HG02623 (cell line): ENCODE measurements at regions not wholly inside any gene's neighbourhood (a gene's known extent, or its start where the extent isn't known, plus 50 kb on each side); places are given as distances from the start of the nearest gene placed in this dataset.
A peak's percentile ranks its signal among the peaks of the same experiment; 100 is the strongest.
"Not testable (repeated sequence)": the region's sequence is repeated elsewhere in the genome, so short reads cannot be mapped to it uniquely, and the experiment has no call there.

Experiments used
- ATAC-seq: cut with Tn5 transposase; IDR thresholded peaks from one replicate; pipeline ENCODE4 v1.9.1; 2021; ENCODE audit warnings: moderate library complexity; ENCODE audit not compliant: unreplicated experiment

DNA sequence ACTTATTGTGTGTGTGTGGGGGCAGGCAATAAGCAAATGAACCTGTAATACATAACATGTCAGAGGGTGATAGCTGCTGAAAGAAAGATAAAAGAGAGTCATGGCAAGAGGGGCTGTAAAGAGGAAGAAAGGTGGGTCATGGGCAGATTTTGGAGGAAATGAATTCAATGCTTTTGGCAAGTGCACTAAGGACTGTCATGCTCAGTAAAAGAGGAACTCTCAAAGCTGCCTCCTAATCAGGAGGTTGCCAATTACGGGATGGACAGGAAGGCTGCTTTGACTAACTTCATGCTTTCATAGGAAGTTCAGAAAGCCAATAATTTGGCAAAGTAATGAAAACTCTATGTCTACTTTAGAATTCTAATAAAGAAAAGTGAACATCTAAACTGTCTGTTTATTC, 401.2 kb downstream of the SH2D4B start:
- ATAC-seq = no peak

DNA sequence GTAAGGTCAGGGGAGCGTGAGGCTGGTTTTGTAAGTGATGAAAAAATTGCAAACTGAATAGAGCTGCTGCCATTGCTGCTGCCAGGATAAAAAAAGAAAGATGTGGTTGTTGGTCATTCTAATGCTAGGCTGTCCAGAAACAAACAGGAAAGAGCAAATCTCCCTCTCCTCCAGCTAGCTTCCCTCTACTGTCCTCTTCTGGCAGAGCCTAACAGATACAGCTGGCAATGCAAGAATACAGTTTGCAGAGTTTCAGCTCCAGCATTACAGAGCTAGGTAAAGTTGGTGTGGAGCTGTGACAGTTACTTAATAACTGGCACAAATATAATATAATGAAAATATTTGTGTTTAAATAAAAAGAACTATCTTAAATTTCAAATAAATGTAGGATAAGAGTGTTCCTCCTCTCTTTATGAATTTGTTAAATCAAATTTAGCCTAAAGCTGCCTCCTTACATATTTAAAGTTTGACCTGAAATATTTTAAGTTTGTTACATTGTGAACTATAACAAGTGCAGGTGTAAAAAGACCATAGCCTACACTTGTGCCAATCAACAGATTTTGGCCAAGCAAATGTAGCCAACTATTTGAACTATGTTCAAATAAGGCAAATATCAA, 407.7 kb downstream of the SH2D4B start:
- peak; percentile 58 for ATAC-seq

DNA sequence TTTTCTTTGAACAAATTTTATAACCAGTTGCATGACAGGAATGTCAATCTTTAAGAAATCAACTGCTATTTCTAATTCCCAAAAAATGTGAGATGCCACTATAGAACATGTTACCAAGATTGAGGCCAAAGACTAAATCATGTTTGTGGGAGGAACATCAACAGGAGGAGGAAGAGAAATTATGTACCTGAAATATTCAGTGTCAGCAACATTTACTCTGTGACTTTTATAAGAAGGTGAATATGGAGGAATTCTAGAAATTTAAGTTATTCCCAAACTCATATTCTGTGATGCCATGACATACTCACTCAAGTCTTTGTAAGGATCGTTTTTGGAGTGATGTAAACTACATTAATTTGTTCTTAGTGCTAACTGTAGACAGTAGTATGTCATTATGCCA, 408.4 kb downstream of the SH2D4B start:
- no peak for ATAC-seq

DNA sequence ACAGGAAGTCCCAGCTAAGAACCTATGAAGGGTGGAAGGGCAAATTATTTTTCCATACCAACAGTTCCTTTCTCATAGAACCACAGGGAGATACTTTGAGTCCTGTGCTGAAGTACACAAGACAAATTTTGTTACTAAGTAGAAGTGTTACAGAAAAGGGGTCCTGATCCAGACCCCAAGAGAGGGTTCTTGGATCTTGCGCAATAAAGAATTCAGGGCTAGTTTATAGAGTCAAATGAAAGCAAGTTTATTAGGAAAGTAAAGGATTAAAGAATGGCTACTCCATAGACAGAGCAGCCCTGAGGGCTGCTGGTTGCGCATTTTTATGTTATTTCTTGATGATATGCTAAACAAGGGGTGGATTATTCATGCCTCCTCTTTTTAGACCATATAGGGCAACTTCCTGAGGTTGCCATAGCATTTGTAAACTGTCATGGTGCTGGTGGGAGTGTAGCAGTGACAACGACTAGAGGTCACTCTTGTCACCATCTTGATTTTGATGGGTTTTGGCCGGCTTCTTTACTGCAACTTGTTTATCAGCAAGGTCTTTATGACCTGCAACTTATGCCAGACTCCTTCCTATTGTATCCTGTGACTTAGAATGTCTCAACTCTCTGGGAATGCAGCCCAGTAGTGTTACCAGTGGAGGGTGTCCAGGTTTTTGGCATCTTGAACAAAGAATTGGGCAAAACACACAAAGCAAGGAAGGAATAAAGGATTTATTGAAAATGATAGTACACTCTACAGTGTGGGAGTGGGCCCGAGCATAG, 409.4 kb downstream of the SH2D4B start:
- ATAC-seq = no peak

- ATAC-seq = no peak
These were observed 412.1 kb downstream of the SH2D4B start for GRCh38 chr10:80949785-80950184.

GRCh38 chr10:80952436-80952835, 414.7 kb downstream of the SH2D4B start:
- ATAC-seq = no peak

DNA sequence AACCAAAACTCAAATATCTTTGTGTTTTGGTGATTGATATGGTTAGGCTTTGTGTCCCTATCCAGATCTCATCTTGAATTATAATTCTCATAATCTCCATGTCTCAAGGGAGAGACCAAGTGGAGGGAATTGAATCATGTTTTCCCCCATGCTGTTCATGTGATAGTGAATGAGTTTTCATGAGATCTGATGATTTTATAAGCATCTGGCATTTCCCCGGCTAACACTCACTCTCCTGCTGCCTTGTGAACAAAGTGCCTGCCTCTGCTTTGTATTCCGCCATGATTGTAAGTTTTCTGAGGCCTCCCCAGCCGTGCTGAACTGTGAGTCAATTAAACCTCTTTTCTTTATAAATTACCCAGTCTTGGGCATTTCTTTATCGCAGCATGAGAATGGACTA, 419.5 kb downstream of the SH2D4B start:
- no peak for ATAC-seq

GRCh38 chr10:80964179-80964578, 426.5 kb downstream of the SH2D4B start:
- ATAC-seq = no peak

DNA sequence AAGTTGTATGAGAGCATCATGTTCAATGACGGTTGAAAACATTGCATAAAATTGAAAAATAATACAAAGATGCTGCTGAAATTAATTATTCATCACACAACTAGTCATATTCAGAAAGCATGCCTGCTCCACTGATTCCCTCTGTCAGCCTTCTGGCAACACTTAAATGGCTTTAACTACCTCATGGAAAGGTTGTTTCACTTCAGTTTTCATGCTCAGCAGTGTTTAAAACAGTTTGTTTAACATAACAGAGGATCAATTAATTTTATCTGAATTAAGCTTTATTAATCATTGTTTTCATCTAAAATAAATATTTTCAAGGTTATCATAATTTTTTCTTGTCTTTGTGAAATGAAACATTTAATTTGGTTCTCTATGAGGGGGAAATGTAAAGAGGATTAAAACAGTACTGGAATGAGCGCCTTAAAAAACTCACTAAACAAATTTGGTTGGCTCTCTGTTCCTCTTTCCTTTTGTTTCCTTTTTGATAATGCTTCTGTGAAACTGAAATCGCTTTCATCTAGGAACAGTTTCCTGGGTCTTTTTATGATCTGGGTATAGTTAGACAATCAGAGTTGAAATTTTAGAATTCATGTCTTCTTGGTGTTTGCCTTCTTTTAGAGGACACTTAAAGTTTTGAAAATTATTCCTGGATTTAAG, 427.4 kb downstream of the SH2D4B start:
- ATAC-seq = peak; percentile 56

DNA sequence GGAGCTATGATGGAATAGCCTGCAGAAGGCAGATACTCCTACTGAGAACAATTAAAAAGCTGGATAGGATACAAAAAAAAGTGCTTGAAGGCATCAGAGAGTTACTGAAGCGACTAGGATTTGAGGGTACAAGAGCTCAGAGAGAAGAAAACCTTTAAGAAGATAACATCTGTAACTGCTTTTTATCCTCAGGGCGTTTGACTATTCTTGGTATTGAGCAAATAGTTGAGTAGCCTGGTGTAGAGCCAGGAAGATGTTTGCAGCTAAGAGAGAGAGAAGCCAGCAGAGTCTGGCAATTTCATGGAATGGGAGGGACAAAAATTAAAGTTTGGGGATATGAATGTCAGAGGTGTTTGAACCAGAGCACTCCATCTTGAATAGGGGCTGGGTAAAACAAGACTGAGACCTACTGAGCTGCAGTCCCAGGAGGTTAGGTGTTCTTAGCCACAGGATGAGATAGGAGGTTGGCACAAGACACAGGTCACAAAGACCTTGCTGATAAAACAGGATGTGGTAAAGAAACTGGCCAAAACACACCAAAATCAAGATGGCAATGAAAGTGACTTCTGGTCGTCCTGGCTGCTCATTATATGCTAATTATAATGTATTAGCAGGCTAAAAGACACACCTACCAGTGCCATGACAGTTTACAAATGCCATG, 428.8 kb downstream of the SH2D4B start:
- no peak for ATAC-seq

- not testable (repeated sequence) for ATAC-seq
These were observed 429.7 kb downstream of the SH2D4B start for GRCh38 chr10:80967357-80967756.

DNA sequence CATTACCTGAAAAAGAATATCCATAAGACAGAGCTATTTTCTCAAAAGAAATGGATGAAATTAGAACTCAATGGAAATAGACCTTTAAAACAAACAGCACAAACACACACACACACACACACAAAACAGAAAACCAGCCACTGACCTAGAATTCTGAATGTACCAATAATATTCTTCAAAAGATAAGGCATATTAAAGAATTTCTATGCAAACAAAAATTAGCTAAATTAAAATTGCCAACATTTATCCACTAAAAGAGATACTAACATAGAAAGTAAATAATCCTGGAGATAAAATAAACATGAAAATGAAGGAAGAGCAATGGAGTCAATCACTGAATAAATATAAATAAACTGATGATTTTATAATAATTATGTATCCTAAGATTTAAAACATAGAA, 431.2 kb downstream of the SH2D4B start:
- no peak for ATAC-seq

DNA sequence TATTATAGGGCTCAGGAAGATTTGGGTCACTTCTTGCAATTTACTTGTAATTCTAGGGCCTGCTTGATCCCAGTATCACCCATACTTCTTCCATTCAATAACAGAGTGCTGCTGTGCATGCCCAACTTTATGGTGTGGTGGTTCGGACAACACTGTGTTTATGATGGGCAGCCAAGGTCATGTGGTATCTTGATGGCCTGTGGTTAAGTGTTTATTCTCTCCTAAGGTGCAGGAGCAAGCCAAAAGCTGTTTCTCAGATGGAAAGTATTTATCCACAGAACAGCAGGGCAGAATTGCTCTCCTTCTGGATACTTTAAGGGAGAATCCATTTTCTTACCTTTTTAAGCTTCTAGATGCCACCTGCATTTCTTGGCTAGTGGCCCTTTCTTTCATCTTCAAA, 433.8 kb downstream of the SH2D4B start:
- ATAC-seq = no peak

DNA sequence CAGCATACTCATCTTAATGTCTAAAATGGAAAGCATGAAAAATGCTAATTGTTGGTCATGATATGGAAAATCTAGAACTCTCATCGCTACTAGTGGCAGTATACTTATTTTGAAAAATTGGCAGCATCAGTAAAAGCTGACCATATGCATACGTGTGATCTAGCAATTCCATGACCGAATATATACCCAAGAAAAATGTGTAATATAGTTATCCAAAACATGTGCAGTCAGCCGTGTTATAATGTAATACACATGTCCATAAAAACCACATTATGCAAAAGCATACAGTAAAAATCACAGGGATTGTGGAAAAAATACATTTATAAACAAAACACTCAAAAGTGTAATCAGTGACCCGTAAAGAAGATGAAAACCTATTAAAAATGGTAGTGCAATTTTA, 439.0 kb downstream of the SH2D4B start:
- no peak for ATAC-seq

DNA sequence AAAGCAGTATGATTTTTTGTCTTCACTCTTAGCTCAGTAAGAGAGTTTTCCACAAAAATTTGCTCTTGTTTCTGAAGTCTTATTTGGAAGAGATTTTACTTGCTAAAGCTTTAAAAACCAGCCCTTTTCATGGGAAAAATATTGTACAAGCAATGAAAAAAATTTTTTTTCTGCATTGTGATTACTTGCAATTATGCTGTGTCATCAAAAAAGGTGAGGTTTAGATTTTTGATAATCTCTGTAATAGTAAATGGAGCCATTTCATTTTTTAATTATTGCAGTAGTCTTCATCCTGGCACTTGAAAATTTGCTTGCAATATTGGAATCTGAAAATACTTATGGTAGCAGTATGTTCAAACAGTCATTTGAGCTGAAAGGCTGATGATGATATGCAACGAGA, 447.4 kb downstream of the SH2D4B start:
- no peak for ATAC-seq

GRCh38 chr10:80986596-80986995, 448.9 kb downstream of the SH2D4B start:
- no peak for ATAC-seq

DNA sequence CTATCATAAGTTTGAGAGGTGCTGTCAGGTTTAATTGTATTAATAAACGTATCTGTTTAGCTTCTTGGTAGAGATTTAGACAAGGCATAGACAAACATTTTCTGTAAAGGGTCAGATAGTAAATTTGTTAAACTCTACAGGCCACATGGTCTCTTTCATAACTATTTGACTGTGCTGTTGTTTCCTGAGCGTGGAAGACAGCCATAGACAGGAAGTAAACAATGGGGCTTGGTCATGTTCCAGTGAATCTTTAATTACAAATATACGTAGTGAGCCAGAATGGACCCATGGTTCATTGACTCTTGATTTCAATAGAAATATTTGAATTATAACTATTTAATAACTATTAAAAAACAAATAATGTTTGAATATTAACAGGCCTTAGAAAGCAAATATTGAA, 451.1 kb downstream of the SH2D4B start:
- no peak for ATAC-seq

DNA sequence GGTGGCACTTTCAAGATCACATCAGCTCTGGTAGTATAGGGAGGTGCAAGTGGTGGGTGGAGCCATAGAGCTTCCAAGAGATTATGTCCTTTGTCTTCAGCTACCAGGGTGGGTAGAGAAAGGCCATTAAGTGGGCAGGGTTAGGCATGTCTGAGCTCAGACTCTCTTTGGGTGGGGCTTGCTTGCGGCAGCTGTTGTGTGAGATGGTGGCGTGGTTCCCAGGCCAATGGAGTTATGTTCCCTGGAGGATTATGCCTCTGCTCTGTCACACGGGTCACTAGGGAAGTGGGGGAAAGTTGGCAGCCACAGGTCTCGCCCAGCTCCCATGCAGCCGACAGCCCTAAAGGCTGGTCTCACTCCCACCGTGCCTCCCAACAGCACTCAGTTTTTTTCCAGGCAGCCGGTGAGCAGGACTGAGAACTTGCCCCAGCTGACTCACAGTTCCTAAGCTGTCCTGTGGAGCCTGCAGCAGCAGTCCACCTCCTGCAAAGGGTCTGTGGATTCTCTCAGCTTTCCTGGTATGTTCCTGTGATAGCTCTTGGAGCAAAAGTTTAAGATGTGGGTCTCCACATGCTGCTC, 459.0 kb downstream of the SH2D4B start:
- ATAC-seq = no peak

DNA sequence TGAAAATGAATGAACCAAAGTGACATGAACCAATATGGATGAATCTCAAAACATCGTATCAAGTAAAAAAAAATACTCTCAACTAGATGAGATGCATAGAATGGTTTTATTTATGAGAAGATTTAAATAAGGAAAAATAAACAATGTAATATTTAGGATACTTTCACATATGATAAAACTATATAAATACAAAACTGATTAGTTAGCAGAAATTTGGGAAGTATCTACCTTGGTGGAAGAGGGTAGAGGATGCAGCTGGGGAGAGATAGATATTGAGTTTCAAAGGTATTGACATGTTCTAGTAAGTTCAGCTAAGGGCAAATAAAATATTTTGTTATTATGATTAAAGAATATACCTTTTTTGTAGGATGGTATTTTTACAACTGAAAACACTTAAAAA, 463.1 kb downstream of the SH2D4B start:
- ATAC-seq = no peak

GRCh38 chr10:81002382-81002781, 464.7 kb downstream of the SH2D4B start:
- ATAC-seq = no peak

- no peak for ATAC-seq
These were observed 470.2 kb downstream of the SH2D4B start for GRCh38 chr10:81007872-81008271.
